Stomach (tissue), 4 donors: ENCODE measurements at regions not wholly inside any gene's neighbourhood (a gene's known extent, or its start where the extent isn't known, plus 50 kb on each side); places are given as distances from the start of the nearest gene placed in this dataset.

Experiments
- POLR2AphosphoS5 ChIP-seq, 3 donors: sonication (generic); formaldehyde crosslinking; IDR thresholded peaks; one replicate each; pipeline ENCODE4 v1.6.1; 2016; ENCODE audit warnings: antibody characterized with exemption in 3 of 3
- TF ChIP-seq, protein P1 (sequence below), 7 experiments: fragments of 450-650 bp in 4 of 7; fragments of 200-600 bp in 3 of 7; sonication (generic) in 3 of 7; IDR thresholded peaks; one replicate each; pipeline ENCODE4 v1.5.1; 2016 to 2019; ENCODE audit warnings: antibody characterized with exemption in 7 of 7, control low read depth in 2 of 7, mild to moderate bottlenecking in 1 of 7

DNA sequence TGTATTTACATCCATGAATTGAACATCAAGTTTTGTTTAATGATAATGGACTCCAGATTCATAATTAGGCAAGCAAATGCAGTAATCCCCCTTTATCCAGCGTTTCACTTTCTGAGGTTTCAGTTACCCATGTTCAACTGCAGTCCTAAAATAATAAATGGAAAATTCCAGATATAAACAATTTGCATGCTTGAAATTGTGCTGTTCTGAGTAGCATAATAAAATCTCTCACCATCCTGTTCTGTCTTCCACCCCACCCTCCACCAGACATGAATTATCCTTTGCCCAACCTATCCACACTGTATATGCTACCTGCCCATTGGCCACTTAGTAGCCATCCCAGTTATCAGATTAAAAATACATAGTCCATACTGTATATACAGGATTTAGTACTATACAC, 224.5 kb upstream of the CHAC2 start:
- TF ChIP-seq POLR2AphosphoS5 (IDR thresholded peaks at IDR 0.05): no peak
- TF ChIP-seq, protein P1, sequence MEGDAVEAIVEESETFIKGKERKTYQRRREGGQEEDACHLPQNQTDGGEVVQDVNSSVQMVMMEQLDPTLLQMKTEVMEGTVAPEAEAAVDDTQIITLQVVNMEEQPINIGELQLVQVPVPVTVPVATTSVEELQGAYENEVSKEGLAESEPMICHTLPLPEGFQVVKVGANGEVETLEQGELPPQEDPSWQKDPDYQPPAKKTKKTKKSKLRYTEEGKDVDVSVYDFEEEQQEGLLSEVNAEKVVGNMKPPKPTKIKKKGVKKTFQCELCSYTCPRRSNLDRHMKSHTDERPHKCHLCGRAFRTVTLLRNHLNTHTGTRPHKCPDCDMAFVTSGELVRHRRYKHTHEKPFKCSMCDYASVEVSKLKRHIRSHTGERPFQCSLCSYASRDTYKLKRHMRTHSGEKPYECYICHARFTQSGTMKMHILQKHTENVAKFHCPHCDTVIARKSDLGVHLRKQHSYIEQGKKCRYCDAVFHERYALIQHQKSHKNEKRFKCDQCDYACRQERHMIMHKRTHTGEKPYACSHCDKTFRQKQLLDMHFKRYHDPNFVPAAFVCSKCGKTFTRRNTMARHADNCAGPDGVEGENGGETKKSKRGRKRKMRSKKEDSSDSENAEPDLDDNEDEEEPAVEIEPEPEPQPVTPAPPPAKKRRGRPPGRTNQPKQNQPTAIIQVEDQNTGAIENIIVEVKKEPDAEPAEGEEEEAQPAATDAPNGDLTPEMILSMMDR (IDR thresholded peaks at IDR 0.05): no peak
